Vagina (tissue), 2 donors: ENCODE measurements at regions not wholly inside any gene's neighbourhood (a gene's known extent, or its start where the extent isn't known, plus 50 kb on each side); places are given as distances from the start of the nearest gene placed in this dataset.
"Not testable (repeated sequence)": the region's sequence is repeated elsewhere in the genome, so short reads cannot be mapped to it uniquely, and the experiment has no call there.

ENCODE experiments used
- DNase-seq, 2 donors: peaks; one replicate each; pipeline ENCODE4 v3.0.0-alpha.2; 2017; ENCODE audit errors: extremely low spot score in 2 of 2
- H3K27ac ChIP-seq: fragments of 200-600 bp; sonication (generic); one replicate; pipeline ENCODE4 v1.5.1; 2019
- H3K27me3 ChIP-seq: fragments of 200-600 bp; sonication (generic); one replicate; pipeline ENCODE4 v1.5.1; 2019
- H3K36me3 ChIP-seq, 2 donors: fragments of 200-600 bp; sonication (generic); one replicate each; pipeline ENCODE4 v1.5.1; 2017 to 2019
- H3K4me1 ChIP-seq: fragments of 200-600 bp; sonication (generic); one replicate; pipeline ENCODE4 v1.5.1; 2019
- H3K4me3 ChIP-seq, 2 donors: fragments of 200-600 bp; sonication (generic); 1 replicate in 1 of 2; 2 replicates in 1 of 2; pipeline ENCODE4 v1.5.1; 2016 to 2019
- H3K9me3 ChIP-seq: fragments of 200-600 bp; sonication (generic); one replicate; pipeline ENCODE4 v1.5.1; 2019
- POLR2A ChIP-seq, 2 donors: fragments of 450-650 bp; IDR thresholded peaks; one replicate each; pipeline ENCODE4 v1.6.1; 2017; ENCODE audit warnings: antibody characterized with exemption in 2 of 2, mild to moderate bottlenecking in 2 of 2, moderate library complexity in 2 of 2
- POLR2AphosphoS5 ChIP-seq, 2 donors: sonication (generic); formaldehyde crosslinking; IDR thresholded peaks; one replicate each; pipeline ENCODE4 v1.9.0; 2017; ENCODE audit warnings: antibody characterized with exemption in 2 of 2, mild to moderate bottlenecking in 2 of 2, low read depth in 1 of 2; ENCODE audit not compliant: insufficient read depth in 1 of 2
- intact Hi-C: fragments of 100-400 bp; cut with DNase I; formaldehyde crosslinking; loops from one replicate; pipeline ENCODE4 v1.15.1; 2023
- TF ChIP-seq, protein P1 (sequence below), 3 experiments: fragments of 450-650 bp in 2 of 3; fragments of 200-600 bp in 1 of 3; sonication (generic) in 1 of 3; IDR thresholded peaks; one replicate each; pipeline ENCODE4 v1.5.1; 2017 to 2019; ENCODE audit warnings: antibody characterized with exemption in 3 of 3, mild to moderate bottlenecking in 2 of 3, moderate library complexity in 2 of 3

DNA sequence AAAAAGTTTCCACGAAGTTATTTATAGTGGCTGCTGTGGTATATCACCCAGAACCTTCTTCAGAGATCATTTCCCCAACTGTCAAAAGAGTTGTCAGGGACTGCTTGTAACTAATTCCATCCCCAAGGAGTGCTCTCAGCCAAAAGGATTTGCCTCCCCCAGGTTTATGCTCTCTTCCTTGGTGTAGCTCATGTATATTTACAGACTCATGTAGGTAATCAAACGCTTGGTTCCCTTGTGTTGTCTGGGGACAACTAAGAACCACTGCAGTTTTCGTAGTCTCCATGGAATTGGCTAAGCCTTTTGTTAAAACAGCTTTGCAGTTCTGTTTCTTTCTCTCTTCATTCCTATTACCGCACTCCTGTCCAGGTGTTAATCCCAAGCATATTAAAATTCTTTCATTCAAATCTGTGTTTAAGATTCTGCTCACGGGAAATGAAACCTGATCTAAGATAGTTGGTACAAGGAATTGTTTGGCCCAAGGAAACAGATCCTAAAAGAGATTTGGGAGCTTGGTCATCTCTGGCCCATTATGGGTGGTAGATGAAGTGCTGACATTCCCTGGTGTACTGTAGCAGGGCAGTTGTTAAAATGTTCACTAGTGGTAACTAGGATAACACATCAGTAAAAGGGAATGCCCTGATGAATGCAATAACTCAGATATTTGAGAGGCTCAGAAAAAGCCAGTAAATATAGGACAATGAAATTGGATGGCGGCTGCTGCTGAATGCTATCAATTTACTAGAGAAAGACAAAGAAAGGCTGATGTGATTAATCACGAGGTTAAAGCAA lies 361.3 kb upstream of the GBE1 start:
- TF ChIP-seq POLR2A (IDR thresholded peaks at IDR 0.05) (no peak), POLR2AphosphoS5 (IDR thresholded peaks at IDR 0.05; ENCODE audit: insufficient read depth in 1 of 2, low read depth in 1 of 2) (no peak)
- Histone ChIP-seq H3K4me3 (no peak overlapping the region), H3K27ac (no peak overlapping the region), H3K4me1 (no peaks in the 10 kb centered on the region), H3K36me3 (no peaks in the 10 kb centered on the region), H3K9me3 (no peaks in the 10 kb centered on the region), H3K27me3 (no peaks in the 10 kb centered on the region)
- intact Hi-C loops = no loop called here
- no peak for DNase-seq

DNA sequence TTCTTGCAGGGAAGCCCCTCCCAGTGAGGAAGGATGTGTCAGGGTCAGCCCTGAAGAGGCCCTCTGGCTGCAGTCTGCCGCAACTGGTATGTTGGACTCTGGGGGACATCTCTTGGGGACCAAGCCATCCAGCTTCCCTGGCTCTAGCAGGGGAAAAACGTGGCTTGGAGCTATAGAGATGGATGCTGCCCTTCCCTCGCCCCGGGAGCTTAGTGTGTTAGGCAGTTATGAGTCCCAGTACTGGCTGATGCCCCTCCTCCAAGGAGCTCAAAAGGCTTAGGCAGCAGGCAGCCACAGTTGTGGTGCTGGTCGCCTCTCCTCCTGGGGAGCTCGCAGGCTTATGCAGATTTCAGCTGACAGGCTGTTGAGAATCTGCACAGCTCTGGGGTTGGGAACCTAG lies 353.1 kb upstream of the GBE1 start:
- no peaks in the 10 kb centered on the region for H3K4me1 ChIP-seq
- TF ChIP-seq POLR2A (IDR thresholded peaks at IDR 0.05) (no peak), POLR2AphosphoS5 (IDR thresholded peaks at IDR 0.05; ENCODE audit: insufficient read depth in 1 of 2, low read depth in 1 of 2) (no peak)
- TF ChIP-seq, protein P1, sequence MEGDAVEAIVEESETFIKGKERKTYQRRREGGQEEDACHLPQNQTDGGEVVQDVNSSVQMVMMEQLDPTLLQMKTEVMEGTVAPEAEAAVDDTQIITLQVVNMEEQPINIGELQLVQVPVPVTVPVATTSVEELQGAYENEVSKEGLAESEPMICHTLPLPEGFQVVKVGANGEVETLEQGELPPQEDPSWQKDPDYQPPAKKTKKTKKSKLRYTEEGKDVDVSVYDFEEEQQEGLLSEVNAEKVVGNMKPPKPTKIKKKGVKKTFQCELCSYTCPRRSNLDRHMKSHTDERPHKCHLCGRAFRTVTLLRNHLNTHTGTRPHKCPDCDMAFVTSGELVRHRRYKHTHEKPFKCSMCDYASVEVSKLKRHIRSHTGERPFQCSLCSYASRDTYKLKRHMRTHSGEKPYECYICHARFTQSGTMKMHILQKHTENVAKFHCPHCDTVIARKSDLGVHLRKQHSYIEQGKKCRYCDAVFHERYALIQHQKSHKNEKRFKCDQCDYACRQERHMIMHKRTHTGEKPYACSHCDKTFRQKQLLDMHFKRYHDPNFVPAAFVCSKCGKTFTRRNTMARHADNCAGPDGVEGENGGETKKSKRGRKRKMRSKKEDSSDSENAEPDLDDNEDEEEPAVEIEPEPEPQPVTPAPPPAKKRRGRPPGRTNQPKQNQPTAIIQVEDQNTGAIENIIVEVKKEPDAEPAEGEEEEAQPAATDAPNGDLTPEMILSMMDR (IDR thresholded peaks at IDR 0.05) = no peak
- DNase-seq = no peak
- intact Hi-C loops = no loop called here
- no peaks in the 10 kb centered on the region for H3K9me3 ChIP-seq
- no peaks in the 10 kb centered on the region for H3K27me3 ChIP-seq
- no peaks in the 10 kb centered on the region for H3K36me3 ChIP-seq
- no peak overlapping the region for H3K27ac ChIP-seq
- no peak overlapping the region for H3K4me3 ChIP-seq

DNA sequence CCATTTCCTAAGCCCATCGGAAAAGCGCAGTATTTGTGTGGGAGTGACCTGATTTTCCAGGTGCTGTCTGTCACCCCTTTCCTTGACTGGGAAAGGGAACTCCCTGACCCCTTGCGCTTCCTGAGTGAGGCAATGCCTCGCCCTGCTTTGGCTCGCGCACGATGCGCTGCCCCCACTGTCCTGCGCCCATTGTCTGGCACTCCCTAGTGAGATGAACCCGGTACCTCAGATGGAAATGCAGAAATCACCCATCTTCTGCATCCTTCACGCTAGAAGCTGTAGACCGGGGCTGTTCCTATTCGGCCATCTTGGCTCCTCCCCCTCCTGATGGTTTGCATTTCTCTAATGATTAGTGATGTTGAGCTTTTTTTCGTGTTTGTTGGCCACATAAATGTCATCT lies 349.3 kb upstream of the GBE1 start:
- DNase-seq, H3K4me3 ChIP-seq, H3K27me3 ChIP-seq, H3K36me3 ChIP-seq, H3K27ac ChIP-seq, H3K9me3 ChIP-seq, H3K4me1 ChIP-seq, intact Hi-C loops: not testable (repeated sequence)

DNA sequence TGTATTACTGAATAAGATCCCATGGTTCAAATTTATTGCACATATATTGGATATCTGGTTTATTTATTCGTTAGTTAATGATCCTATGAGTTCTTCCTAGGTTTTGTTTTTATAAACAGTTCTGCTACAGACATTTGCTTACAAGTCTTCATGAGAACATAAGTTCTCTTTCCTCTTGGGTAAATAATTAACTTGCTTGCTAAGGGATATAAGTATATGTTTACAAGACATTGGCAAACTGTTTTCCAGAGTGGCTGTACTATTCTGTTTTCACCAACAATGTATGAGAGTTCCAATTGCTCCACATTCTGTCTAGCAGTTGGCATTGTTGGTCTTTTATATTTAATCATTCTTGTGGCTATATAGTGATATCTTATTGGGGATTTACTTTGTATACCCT lies 341.8 kb upstream of the GBE1 start:
- no peaks in the 10 kb centered on the region for H3K9me3 ChIP-seq
- H3K36me3 ChIP-seq = no peaks in the 10 kb centered on the region
- no peak overlapping the region for H3K27ac ChIP-seq
- intact Hi-C loops = no loop called here
- no peak for DNase-seq
- H3K4me3 ChIP-seq = no peak overlapping the region
- H3K4me1 ChIP-seq = no peaks in the 10 kb centered on the region
- no peak for TF ChIP-seq POLR2AphosphoS5 (IDR thresholded peaks at IDR 0.05; ENCODE audit: insufficient read depth in 1 of 2, low read depth in 1 of 2)
- no peak for TF ChIP-seq POLR2A (IDR thresholded peaks at IDR 0.05)
- TF ChIP-seq, protein P1 (IDR thresholded peaks at IDR 0.05) = no peak
- no peaks in the 10 kb centered on the region for H3K27me3 ChIP-seq

DNA sequence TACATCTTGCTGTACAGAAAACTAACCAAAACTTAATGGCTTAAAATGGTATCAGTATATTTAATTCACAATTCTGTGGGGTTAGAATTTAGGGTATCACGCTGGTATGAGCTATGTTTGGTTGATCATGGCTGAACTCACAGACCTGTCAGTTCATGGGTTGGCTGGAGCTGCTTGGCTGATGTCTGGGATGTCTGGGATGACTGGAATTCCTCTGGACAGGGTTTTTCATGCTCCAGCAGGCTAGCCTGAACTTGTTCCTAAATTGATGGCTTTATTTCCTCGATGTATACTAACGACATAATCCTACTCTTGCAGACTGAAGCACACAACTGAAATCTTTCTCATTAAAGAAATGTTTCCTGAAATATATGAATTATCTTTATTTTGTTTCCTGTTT lies 338.9 kb upstream of the GBE1 start:
- no peak for DNase-seq
- no peaks in the 10 kb centered on the region for H3K9me3 ChIP-seq
- intact Hi-C loops = no loop called here
- TF ChIP-seq POLR2A (IDR thresholded peaks at IDR 0.05) (no peak), POLR2AphosphoS5 (IDR thresholded peaks at IDR 0.05; ENCODE audit: insufficient read depth in 1 of 2, low read depth in 1 of 2) (no peak)
- TF ChIP-seq, protein P1 (IDR thresholded peaks at IDR 0.05) = no peak
- H3K27ac ChIP-seq = no peak overlapping the region
- no peaks in the 10 kb centered on the region for H3K4me1 ChIP-seq
- no peak overlapping the region for H3K4me3 ChIP-seq
- H3K36me3 ChIP-seq = no peaks in the 10 kb centered on the region
- H3K27me3 ChIP-seq = no peaks in the 10 kb centered on the region

DNA sequence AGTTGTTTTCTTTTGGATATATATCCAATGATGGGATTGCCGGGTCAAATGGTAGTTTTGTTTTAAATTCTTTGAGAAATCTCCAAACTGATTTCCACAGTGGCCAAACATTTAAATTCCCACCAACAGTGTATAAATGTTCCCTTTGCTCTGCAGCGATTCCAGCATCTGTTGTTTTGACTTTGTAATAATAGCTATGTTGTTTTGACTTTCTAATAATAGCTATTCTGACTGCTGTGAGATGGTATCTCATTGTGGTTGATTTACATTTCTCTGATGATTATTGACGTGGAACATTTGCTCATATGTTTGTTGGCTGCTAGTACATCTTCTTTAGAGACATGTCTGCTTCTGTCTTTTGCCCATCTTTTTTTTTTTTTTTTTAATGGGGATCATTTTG lies 332.2 kb upstream of the GBE1 start:
- intact Hi-C loops = no loop called here
- no peak for DNase-seq
- H3K4me1 ChIP-seq = no peaks in the 10 kb centered on the region
- no peaks in the 10 kb centered on the region for H3K36me3 ChIP-seq
- no peak for TF ChIP-seq POLR2AphosphoS5 (IDR thresholded peaks at IDR 0.05; ENCODE audit: insufficient read depth in 1 of 2, low read depth in 1 of 2)
- TF ChIP-seq, protein P1 (IDR thresholded peaks at IDR 0.05) = no peak
- no peak for TF ChIP-seq POLR2A (IDR thresholded peaks at IDR 0.05)
- H3K27me3 ChIP-seq = no peaks in the 10 kb centered on the region
- H3K27ac ChIP-seq = no peak overlapping the region
- no peaks in the 10 kb centered on the region for H3K9me3 ChIP-seq
- no peak overlapping the region for H3K4me3 ChIP-seq
